GM21515 (cell line): ENCODE measurements at regions not wholly inside any gene's neighbourhood (a gene's known extent, or its start where the extent isn't known, plus 50 kb on each side); places are given as distances from the start of the nearest gene placed in this dataset.
A peak's percentile ranks its signal among the peaks of the same experiment; 100 is the strongest.

Experiments used
- ATAC-seq: cut with Tn5 transposase; IDR thresholded peaks from one replicate; pipeline ENCODE4 v1.9.1; 2021; ENCODE audit not compliant: unreplicated experiment

GRCh38 chr4:18242919-18243693 lies 221.6 kb upstream of the LCORL start:
- ATAC-seq: no peak

GRCh38 chr4:18241727-18242126 lies 220.2 kb upstream of the LCORL start:
- ATAC-seq: no peak

- peak; percentile 52 for ATAC-seq
Measured at GRCh38 chr4:18234108-18234507, 212.6 kb upstream of the LCORL start.

DNA sequence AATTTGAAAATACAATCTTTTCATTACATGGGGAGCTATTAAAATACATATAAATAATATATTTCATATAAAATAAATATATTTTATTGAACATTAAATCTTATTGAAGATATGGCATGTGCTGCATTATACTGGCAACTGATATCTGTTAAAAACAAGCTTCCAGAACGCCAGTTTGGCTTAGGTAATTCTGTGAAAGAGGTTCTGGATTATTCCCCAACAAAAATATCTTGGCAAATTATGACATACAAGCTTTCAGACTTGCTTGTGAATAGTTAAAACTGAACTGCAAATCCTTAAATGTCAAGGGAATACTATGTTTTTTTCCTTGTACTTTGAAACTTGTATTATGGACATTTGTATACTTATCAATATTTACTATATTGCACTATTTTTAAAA lies 210.2 kb upstream of the LCORL start:
- ATAC-seq: no peak

- ATAC-seq: no peak
Measured at GRCh38 chr4:18227880-18228279, 206.3 kb upstream of the LCORL start.

- ATAC-seq: peak; percentile 41
Measured at GRCh38 chr4:18214411-18215055, 193.0 kb upstream of the LCORL start.

DNA sequence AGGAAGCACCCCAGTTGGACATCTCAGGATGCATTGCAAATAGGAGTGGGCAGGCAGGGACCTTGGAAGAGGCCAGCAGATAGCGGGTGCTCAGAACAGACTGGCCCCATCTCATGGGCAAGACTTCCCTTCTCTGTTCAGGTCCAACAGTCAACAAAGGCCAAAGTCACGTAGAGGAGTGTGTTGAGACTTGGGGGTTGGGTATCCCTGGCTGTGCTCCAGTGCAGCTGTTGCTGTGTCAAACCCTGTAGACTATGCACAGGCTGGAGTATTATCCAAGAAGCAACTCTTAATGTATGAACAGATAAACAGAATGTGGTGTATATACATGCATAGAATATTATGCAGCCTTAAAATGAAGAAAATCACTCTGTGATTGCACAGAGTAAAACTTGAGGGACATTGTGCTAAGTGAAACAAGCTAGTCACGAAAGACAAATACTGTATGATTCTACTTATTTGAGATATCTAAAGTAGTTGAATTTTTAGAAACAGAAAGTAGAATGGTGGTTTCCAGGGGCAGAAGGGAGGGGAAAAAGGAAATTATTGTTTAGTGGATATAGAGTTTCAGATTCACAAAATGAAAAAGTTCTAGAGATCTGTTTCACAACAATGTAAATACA lies 192.1 kb upstream of the LCORL start:
- no peak for ATAC-seq

GRCh38 chr4:18209448-18209847 lies 187.9 kb upstream of the LCORL start:
- no peak for ATAC-seq

DNA sequence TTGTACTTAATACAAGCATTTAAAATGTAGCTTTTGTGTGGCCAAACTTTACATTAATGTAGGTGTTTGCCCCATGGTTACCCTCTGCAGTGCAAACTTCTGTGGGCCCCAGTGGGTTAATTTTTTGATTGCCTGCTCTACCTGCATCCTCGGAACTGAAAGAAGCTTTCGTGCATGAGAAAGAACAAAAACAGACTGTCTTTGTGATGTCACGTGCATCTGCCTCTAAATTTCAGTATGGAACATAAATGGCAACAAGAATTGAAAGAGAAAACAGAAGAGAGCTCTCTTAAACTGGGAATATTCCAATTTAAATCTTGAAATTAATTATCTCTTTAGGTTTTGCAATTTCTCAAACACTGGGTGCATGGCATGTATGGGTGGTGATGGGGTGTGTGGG lies 182.4 kb upstream of the LCORL start:
- ATAC-seq: no peak

GRCh38 chr4:18202486-18202885 lies 180.9 kb upstream of the LCORL start:
- ATAC-seq: no peak

DNA sequence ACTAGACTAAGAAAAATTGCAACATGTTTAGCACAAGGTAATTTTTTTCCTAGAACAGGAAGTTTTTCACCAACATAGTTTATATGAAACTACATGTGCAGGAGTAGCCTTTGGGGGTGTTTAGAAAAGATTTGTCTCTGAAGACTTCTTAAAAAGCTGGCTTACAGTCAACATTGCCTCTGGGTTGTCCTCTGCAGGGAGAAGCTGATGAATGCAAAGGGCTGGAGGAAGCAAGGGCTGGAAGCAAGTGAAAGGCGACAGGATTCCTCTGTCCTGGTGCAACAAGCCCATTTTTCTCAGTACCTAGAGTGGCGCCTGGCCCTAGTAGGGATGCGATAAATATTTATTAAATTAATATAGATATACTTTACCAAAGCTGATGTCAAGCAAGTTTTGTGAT lies 180.3 kb upstream of the LCORL start:
- ATAC-seq: no peak

- no peak for ATAC-seq
Measured at GRCh38 chr4:18198653-18199052, 177.1 kb upstream of the LCORL start.

DNA sequence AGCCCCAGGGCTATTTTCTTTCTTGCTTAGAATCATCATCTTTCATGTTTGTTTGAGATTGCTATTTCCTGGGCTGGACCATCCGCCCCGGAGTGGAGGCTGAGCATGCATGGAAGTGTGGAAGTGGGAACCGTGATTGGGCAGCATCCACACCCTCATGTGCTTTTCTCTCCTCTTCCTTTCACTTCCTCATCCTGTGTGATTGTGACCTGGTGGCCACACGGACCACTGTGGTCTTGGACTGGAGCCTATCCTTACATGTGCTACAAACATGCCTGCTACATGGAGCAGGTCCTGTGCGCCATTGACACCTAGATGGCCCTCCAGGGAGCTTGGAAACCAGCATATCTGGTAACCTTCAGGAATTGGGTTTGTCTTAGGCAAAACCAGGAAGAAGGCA lies 175.9 kb upstream of the LCORL start:
- no peak for ATAC-seq

GRCh38 chr4:18194278-18194677 lies 172.7 kb upstream of the LCORL start:
- no peak for ATAC-seq

DNA sequence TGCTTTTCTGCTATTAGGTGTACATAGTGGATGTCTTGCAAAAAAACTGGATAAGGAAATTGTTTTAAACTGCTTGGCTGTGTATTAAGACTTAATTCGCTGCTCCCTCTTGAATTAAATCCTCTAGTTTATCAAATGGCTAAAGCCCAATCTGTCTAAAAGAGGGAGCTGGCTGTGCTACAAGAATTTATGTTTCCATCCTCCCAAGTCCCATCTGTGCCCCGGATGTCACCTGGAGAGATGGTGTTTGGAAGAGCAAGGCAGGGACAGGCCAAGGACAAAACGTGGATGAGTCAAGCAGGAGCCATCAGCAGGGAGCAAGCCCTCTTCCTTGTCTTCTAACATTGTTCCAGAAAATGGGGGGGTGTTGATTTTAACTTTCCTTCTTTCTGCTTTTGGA lies 171.3 kb upstream of the LCORL start:
- no peak for ATAC-seq

DNA sequence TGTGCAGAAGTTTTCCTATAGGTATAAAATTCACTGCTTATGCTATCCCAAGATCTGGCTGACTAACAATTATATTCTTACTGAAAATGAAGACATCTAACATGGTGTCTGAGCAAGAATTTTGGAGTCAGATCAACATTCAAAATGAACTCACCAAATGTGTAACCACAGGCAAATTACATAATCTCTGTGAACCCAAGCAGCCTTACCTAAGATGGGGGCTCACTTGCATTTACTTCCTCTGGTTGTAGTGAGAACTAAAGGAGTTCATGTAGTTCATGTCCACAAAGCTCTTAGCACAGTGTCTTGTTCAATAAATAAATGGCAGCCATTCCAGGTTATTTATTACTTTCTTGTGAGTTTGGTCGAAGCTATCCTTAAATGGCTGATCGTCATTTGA lies 163.9 kb upstream of the LCORL start:
- no peak for ATAC-seq

- ATAC-seq: no peak
Measured at GRCh38 chr4:18180892-18181291, 159.3 kb upstream of the LCORL start.

DNA sequence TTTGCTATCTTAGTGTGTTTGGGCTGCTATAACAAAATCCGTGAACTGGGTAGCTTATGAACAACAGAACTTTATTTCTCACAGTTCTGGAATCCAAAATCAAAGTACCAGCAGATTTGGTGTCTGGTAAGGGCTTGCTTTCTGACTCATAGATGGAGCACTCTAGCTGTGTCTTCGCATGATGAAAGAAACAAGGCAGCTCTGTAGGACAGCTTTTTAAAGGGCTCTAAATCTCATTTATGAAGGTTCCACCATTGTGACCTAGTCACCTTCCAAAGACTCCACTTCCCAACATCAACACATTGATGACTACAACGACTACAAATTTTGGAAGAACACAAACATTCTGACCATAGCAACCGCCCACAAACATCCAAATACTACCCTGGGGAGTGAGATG lies 158.6 kb upstream of the LCORL start:
- ATAC-seq: no peak

GRCh38 chr4:18171896-18172295 lies 150.3 kb upstream of the LCORL start:
- no peak for ATAC-seq

DNA sequence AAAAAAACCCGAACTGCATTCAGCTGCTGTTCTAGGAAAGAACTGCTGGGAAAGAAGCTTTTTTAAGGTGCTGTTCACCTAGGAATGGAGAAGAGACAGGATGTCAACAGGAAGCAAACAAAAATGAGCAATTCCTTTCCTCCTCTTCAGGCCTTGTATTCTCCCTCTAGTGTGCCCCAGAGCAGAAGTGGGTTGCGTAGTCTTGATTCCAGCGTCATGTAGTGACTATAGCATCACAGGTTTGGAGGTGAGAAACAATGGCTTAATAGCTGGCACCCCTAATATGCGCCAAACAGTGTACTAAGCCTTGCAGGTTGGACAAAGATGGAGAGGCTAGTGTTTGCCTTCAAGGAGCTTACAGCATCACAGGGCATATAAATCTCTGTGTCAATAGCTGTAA lies 146.3 kb upstream of the LCORL start:
- no peak for ATAC-seq

DNA sequence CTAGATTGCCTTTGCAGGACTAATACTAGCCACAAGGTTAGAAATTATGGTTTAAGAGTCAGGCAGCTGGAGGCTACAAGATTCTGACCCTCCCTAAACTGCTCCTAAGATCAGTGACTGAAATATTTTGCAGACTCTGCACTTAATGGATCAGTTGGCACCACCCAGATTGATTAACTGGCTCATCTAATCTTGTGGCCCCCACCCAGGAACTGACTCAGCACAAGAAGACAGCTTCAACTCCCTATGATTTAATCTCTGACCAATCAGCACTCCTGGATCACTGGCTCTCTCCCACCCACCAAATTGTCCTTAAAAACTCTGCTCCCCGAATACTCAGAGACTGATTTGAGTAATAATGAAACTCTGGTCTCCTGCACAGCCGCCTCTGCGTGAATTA lies 145.4 kb upstream of the LCORL start:
- no peak for ATAC-seq

GRCh38 chr4:18162453-18162852 lies 140.9 kb upstream of the LCORL start:
- no peak for ATAC-seq
